Gastroesophageal sphincter (tissue), 3 donors: ENCODE measurements at regions not wholly inside any gene's neighbourhood (a gene's known extent, or its start where the extent isn't known, plus 50 kb on each side); places are given as distances from the start of the nearest gene placed in this dataset.

ENCODE experiments used
- EP300 ChIP-seq: sonication (generic); formaldehyde crosslinking; IDR thresholded peaks from one replicate; pipeline ENCODE4 v1.6.1; 2017; ENCODE audit warnings: antibody characterized with exemption, mild to moderate bottlenecking
- POLR2A ChIP-seq, 2 donors: fragments of 450-650 bp; IDR thresholded peaks; one replicate each; pipeline ENCODE4 v1.6.1; 2017; ENCODE audit warnings: antibody characterized with exemption in 2 of 2, mild to moderate bottlenecking in 2 of 2, moderate library complexity in 1 of 2
- TF ChIP-seq, protein P1 (sequence below), 4 experiments: fragments of 200-600 bp in 2 of 4; fragments of 450-650 bp in 2 of 4; sonication (generic) in 1 of 4; IDR thresholded peaks; one replicate each; pipeline ENCODE4 v1.5.1; 2017 to 2019; ENCODE audit warnings: antibody characterized with exemption in 4 of 4, mild to moderate bottlenecking in 2 of 4, moderate library complexity in 2 of 4

DNA sequence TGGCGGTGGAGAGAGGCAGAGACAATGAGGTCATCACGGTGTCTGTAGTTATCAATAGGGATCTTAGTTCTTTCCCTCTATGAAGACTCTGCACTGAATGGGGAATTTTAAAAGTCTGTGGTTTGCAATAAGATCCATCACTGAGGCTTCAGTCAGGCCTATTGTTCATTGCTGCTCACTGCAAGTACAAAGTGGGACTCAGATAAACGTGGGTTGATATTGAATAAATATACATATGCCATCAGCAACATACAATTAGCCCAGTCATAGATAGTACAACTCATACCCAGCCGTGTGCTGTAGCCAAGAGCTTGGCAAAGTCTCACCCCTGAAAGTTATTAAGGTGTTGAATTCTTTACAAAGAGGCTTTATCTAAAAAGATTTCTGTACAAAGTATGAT, 88.4 kb downstream of the ENC1 start:
- TF ChIP-seq, protein P1, sequence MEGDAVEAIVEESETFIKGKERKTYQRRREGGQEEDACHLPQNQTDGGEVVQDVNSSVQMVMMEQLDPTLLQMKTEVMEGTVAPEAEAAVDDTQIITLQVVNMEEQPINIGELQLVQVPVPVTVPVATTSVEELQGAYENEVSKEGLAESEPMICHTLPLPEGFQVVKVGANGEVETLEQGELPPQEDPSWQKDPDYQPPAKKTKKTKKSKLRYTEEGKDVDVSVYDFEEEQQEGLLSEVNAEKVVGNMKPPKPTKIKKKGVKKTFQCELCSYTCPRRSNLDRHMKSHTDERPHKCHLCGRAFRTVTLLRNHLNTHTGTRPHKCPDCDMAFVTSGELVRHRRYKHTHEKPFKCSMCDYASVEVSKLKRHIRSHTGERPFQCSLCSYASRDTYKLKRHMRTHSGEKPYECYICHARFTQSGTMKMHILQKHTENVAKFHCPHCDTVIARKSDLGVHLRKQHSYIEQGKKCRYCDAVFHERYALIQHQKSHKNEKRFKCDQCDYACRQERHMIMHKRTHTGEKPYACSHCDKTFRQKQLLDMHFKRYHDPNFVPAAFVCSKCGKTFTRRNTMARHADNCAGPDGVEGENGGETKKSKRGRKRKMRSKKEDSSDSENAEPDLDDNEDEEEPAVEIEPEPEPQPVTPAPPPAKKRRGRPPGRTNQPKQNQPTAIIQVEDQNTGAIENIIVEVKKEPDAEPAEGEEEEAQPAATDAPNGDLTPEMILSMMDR (IDR thresholded peaks at IDR 0.05) = no peak
- TF ChIP-seq POLR2A (IDR thresholded peaks at IDR 0.05) (no peak), EP300 (no peak)
